H1 (cell line): ENCODE measurements at regions not wholly inside any gene's neighbourhood (a gene's known extent, or its start where the extent isn't known, plus 50 kb on each side); places are given as distances from the start of the nearest gene placed in this dataset.

Experiments used
- CHD7 ChIP-seq: fragments of 300-600 bp; sonication (generic); IDR thresholded peaks from 2 replicates; pipeline ENCODE4 v1.7.1; 2012; ENCODE audit warnings: low read length, moderate library complexity, mild to moderate bottlenecking, inconsistent platforms; ENCODE audit not compliant: insufficient replicate concordance

- no peak for TF ChIP-seq CHD7
These were observed 1043.5 kb downstream of the GATA3 start (continued) for GRCh38 chr10:9097991-9098306.
